ENCODE measurements at regions not wholly inside any gene's neighbourhood (a gene's known extent, or its start where the extent isn't known, plus 50 kb on each side); places are given as distances from the start of the nearest gene placed in this dataset.

GRCh38 chr5:40221255-40221654 lies 458.5 kb upstream of the PTGER4 start:
- no peaks in the 10 kb centered on the region for H3K9me3 ChIP-seq (ENCODE audit: control insufficient read depth, low read depth, low read length)
- no peaks in the 10 kb centered on the region for H3K79me2 ChIP-seq (ENCODE audit: control insufficient read depth, insufficient read depth, low read length)
- no peak overlapping the region for H3K4me3 ChIP-seq (ENCODE audit: control insufficient read depth in 2 of 3, extremely low read depth in 1 of 3, insufficient read depth in 2 of 3, low read depth in 1 of 3, low read length in 3 of 3)
- H3K4me2 ChIP-seq (ENCODE audit: control insufficient read depth, extremely low read depth, insufficient read depth, low read depth, low read length): no peak overlapping the region
- no peak overlapping the region for H3K27ac ChIP-seq (ENCODE audit: control insufficient read depth, insufficient read depth, low read length)
- FAIRE-seq: no peak
- H3K9ac ChIP-seq (ENCODE audit: control insufficient read depth, extremely low read depth, insufficient read depth, low read length): no peak overlapping the region
- peaks cover 18% of the 10 kb centered on the region for H3K4me1 ChIP-seq (ENCODE audit: control insufficient read depth, extremely low read depth, insufficient read depth, low read length)
- TF ChIP-seq EZH2 (IDR thresholded peaks at IDR 0.05; ENCODE audit: low read length) (no peak), CTCF (optimal IDR thresholded peaks at IDR 0.05 in 1 of 3, IDR thresholded peaks at IDR 0.05 in 1 of 3, conservative IDR thresholded peaks at IDR 0.05 in 1 of 3; ENCODE audit: extremely low read depth in 1 of 3, insufficient read depth in 2 of 3, low read length in 3 of 3) (no peak)
- no peaks in the 10 kb centered on the region for H4K20me1 ChIP-seq (ENCODE audit: control insufficient read depth, extremely low read depth, insufficient read depth, low read length)
- dilution Hi-C loops (cut with MboI; ENCODE audit: extremely low pct_ligation_motif_present, low sequenced_read_pairs): no loop called here
- no peak overlapping the region for H2AFZ ChIP-seq (ENCODE audit: control insufficient read depth, low read length)
- no peak for DNase-seq (ENCODE audit: low read depth, low spot score)
- H3K9me1 ChIP-seq (ENCODE audit: control insufficient read depth, extremely low read depth, insufficient read depth, low read length): no peaks in the 10 kb centered on the region
- H3K36me3 ChIP-seq (ENCODE audit: control insufficient read depth in 2 of 2, extremely low read depth in 1 of 2, insufficient read depth in 2 of 2, low read length in 2 of 2): no peaks in the 10 kb centered on the region
- H3K27me3 ChIP-seq (ENCODE audit: control insufficient read depth, extremely low read depth, insufficient read depth, low read length): no peaks in the 10 kb centered on the region

GRCh38 chr5:40220260-40220659 lies 459.5 kb upstream of the PTGER4 start:
- no peak for TF ChIP-seq CTCF (optimal IDR thresholded peaks at IDR 0.05 in 1 of 3, IDR thresholded peaks at IDR 0.05 in 1 of 3, conservative IDR thresholded peaks at IDR 0.05 in 1 of 3; ENCODE audit: extremely low read depth in 1 of 3, insufficient read depth in 2 of 3, low read length in 3 of 3)
- Histone ChIP-seq H3K9ac (ENCODE audit: control insufficient read depth, extremely low read depth, insufficient read depth, low read length) (no peak overlapping the region), H3K36me3 (ENCODE audit: control insufficient read depth in 2 of 2, extremely low read depth in 1 of 2, insufficient read depth in 2 of 2, low read length in 2 of 2) (no peaks in the 10 kb centered on the region), H2AFZ (ENCODE audit: control insufficient read depth, low read length) (no peak overlapping the region), H4K20me1 (ENCODE audit: control insufficient read depth, extremely low read depth, insufficient read depth, low read length) (no peaks in the 10 kb centered on the region), H3K79me2 (ENCODE audit: control insufficient read depth, insufficient read depth, low read length) (no peaks in the 10 kb centered on the region), H3K4me3 (ENCODE audit: control insufficient read depth in 2 of 3, extremely low read depth in 1 of 3, insufficient read depth in 2 of 3, low read depth in 1 of 3, low read length in 3 of 3) (no peak overlapping the region), H3K27ac (ENCODE audit: control insufficient read depth, insufficient read depth, low read length) (no peak overlapping the region), H3K27me3 (ENCODE audit: control insufficient read depth, extremely low read depth, insufficient read depth, low read length) (no peaks in the 10 kb centered on the region), H3K9me3 (ENCODE audit: control insufficient read depth, low read depth, low read length) (no peaks in the 10 kb centered on the region), H3K4me1 (ENCODE audit: control insufficient read depth, extremely low read depth, insufficient read depth, low read length) (peaks cover 18% of the 10 kb centered on the region), H3K9me1 (ENCODE audit: control insufficient read depth, extremely low read depth, insufficient read depth, low read length) (no peaks in the 10 kb centered on the region), H3K4me2 (ENCODE audit: control insufficient read depth, extremely low read depth, insufficient read depth, low read depth, low read length) (no peak overlapping the region)
- dilution Hi-C loops (cut with MboI; ENCODE audit: extremely low pct_ligation_motif_present, low sequenced_read_pairs): no loop called here
- FAIRE-seq (no peak), DNase-seq (ENCODE audit: low read depth, low spot score) (no peak)
